ENCODE measurements at regions not wholly inside any gene's neighbourhood (a gene's known extent, or its start where the extent isn't known, plus 50 kb on each side); places are given as distances from the start of the nearest gene placed in this dataset.

DNA sequence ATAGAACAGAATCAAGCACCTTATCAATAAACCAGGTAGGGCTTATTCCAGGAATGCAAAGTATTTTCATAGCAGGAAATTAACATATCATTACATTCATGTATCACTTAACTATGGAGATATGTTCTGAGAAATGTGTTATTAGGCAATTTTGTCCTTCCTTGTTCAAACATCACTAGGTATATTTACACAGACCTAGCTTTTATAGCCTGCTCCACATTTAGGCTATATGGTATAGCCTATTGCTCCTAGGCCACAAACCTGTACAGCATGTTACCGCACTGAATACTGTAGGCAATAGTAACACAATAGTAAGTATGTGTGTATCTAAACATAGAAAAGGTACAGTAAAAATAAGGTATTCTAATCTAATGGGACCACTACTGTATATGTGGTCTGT, 82.8 kb upstream of the KCTD1 start:
- ATAC-seq, result no peak
- TF ChIP-seq ZNF70 (CRISPR knock-in tag; IDR thresholded peaks at IDR 0.05) (no peak), ZFP3 (CRISPR knock-in tag; IDR thresholded peaks at IDR 0.05) (no peak), RARB (CRISPR knock-in tag; IDR thresholded peaks at IDR 0.05) (no peak), ISL1 (CRISPR knock-in tag; IDR thresholded peaks at IDR 0.05) (no peak), ZC3H10 (CRISPR knock-in tag; IDR thresholded peaks at IDR 0.05) (no peak), TOX (CRISPR knock-in tag; IDR thresholded peaks at IDR 0.05; ENCODE audit: borderline replicate concordance) (no peak), BACH2 (CRISPR knock-in tag; IDR thresholded peaks at IDR 0.05; ENCODE audit: borderline replicate concordance) (no peak), ESRRG (CRISPR knock-in tag; IDR thresholded peaks at IDR 0.05) (no peak), TCF4 (CRISPR knock-in tag; IDR thresholded peaks at IDR 0.05; ENCODE audit: borderline replicate concordance) (no peak), ZNF8 (CRISPR knock-in tag; IDR thresholded peaks at IDR 0.05) (no peak), ZNF565 (CRISPR knock-in tag; conservative IDR thresholded peaks at IDR 0.05; ENCODE audit: low read depth) (no peak), ZFP30 (CRISPR knock-in tag; IDR thresholded peaks at IDR 0.05) (no peak)
- TF ChIP-seq, protein P1, sequence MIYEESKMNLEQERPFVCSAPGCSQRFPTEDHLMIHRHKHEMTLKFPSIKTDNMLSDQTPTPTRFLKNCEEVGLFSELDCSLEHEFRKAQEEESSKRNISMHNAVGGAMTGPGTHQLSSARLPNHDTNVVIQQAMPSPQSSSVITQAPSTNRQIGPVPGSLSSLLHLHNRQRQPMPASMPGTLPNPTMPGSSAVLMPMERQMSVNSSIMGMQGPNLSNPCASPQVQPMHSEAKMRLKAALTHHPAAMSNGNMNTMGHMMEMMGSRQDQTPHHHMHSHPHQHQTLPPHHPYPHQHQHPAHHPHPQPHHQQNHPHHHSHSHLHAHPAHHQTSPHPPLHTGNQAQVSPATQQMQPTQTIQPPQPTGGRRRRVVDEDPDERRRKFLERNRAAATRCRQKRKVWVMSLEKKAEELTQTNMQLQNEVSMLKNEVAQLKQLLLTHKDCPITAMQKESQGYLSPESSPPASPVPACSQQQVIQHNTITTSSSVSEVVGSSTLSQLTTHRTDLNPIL (CRISPR knock-in tag; IDR thresholded peaks at IDR 0.05; ENCODE audit: low read depth), result no peak
- TF ChIP-seq, protein P2, sequence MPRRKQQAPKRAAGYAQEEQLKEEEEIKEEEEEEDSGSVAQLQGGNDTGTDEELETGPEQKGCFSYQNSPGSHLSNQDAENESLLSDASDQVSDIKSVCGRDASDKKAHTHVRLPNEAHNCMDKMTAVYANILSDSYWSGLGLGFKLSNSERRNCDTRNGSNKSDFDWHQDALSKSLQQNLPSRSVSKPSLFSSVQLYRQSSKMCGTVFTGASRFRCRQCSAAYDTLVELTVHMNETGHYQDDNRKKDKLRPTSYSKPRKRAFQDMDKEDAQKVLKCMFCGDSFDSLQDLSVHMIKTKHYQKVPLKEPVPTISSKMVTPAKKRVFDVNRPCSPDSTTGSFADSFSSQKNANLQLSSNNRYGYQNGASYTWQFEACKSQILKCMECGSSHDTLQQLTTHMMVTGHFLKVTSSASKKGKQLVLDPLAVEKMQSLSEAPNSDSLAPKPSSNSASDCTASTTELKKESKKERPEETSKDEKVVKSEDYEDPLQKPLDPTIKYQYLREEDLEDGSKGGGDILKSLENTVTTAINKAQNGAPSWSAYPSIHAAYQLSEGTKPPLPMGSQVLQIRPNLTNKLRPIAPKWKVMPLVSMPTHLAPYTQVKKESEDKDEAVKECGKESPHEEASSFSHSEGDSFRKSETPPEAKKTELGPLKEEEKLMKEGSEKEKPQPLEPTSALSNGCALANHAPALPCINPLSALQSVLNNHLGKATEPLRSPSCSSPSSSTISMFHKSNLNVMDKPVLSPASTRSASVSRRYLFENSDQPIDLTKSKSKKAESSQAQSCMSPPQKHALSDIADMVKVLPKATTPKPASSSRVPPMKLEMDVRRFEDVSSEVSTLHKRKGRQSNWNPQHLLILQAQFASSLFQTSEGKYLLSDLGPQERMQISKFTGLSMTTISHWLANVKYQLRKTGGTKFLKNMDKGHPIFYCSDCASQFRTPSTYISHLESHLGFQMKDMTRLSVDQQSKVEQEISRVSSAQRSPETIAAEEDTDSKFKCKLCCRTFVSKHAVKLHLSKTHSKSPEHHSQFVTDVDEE (CRISPR knock-in tag; IDR thresholded peaks at IDR 0.05), result no peak
- TF ChIP-seq, protein P3, sequence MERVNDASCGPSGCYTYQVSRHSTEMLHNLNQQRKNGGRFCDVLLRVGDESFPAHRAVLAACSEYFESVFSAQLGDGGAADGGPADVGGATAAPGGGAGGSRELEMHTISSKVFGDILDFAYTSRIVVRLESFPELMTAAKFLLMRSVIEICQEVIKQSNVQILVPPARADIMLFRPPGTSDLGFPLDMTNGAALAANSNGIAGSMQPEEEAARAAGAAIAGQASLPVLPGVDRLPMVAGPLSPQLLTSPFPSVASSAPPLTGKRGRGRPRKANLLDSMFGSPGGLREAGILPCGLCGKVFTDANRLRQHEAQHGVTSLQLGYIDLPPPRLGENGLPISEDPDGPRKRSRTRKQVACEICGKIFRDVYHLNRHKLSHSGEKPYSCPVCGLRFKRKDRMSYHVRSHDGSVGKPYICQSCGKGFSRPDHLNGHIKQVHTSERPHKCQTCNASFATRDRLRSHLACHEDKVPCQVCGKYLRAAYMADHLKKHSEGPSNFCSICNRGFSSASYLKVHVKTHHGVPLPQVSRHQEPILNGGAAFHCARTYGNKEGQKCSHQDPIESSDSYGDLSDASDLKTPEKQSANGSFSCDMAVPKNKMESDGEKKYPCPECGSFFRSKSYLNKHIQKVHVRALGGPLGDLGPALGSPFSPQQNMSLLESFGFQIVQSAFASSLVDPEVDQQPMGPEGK (CRISPR knock-in tag; IDR thresholded peaks at IDR 0.05; ENCODE audit: borderline replicate concordance), result no peak
- TF ChIP-seq, protein P4, sequence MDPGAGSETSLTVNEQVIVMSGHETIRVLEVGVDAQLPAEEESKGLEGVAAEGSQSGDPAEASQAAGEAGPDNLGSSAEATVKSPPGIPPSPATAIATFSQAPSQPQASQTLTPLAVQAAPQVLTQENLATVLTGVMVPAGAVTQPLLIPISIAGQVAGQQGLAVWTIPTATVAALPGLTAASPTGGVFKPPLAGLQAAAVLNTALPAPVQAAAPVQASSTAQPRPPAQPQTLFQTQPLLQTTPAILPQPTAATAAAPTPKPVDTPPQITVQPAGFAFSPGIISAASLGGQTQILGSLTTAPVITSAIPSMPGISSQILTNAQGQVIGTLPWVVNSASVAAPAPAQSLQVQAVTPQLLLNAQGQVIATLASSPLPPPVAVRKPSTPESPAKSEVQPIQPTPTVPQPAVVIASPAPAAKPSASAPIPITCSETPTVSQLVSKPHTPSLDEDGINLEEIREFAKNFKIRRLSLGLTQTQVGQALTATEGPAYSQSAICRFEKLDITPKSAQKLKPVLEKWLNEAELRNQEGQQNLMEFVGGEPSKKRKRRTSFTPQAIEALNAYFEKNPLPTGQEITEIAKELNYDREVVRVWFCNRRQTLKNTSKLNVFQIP (CRISPR knock-in tag; IDR thresholded peaks at IDR 0.05; ENCODE audit: borderline replicate concordance, low read depth), result no peak
- TF ChIP-seq, protein P5, sequence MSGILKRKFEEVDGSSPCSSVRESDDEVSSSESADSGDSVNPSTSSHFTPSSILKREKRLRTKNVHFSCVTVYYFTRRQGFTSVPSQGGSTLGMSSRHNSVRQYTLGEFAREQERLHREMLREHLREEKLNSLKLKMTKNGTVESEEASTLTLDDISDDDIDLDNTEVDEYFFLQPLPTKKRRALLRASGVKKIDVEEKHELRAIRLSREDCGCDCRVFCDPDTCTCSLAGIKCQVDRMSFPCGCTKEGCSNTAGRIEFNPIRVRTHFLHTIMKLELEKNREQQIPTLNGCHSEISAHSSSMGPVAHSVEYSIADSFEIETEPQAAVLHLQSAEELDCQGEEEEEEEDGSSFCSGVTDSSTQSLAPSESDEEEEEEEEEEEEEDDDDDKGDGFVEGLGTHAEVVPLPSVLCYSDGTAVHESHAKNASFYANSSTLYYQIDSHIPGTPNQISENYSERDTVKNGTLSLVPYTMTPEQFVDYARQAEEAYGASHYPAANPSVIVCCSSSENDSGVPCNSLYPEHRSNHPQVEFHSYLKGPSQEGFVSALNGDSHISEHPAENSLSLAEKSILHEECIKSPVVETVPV (CRISPR knock-in tag; IDR thresholded peaks at IDR 0.05), result no peak

DNA sequence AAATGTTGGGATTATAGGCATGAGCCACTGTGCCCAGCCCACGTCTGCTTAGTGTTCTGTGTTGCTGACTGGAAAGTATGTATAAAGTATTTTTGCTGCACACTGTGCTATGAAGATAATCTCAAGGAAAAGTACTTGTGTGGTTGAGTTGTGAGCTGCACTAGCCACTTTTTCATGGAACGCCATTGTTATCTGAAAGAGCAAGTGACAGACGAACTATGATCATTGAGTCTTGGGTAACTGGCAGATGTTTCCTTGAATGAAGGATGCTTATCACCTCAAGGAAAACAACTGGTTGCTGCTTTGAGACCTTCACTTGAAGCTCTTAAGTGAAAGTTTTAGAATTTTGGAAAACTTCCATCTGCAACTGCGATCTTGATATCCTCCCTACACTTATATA, 82.2 kb upstream of the KCTD1 start:
- no peak for TF ChIP-seq ZFP3 (CRISPR knock-in tag; IDR thresholded peaks at IDR 0.05)
- TF ChIP-seq, protein P4 (CRISPR knock-in tag; IDR thresholded peaks at IDR 0.05; ENCODE audit: borderline replicate concordance, low read depth), result no peak
- TF ChIP-seq ZNF565 (CRISPR knock-in tag; conservative IDR thresholded peaks at IDR 0.05; ENCODE audit: low read depth), result no peak

DNA sequence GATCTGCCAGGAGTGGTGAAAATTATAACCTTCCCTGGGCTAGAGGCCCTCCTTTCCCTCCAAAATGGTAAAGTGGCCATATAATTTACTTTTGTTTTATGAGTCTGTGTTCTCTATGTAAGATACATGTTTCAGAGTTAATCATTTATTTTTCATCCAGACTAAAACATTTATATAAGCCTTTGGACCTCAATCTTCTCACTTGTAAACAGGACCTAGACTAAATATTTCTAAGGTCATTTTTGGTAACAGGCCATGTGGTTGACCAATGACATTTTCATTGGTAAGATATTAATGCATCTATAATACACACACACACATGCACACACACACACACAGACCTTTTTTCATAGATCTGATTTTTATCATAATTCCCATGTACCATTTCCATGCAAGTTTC, 79.7 kb upstream of the KCTD1 start:
- TF ChIP-seq ESRRG (CRISPR knock-in tag; IDR thresholded peaks at IDR 0.05), result no peak
- TF ChIP-seq ZNF565 (CRISPR knock-in tag; conservative IDR thresholded peaks at IDR 0.05; ENCODE audit: low read depth), result no peak
- TF ChIP-seq, protein P3 (CRISPR knock-in tag; IDR thresholded peaks at IDR 0.05; ENCODE audit: borderline replicate concordance), result no peak
- TF ChIP-seq ISL1 (CRISPR knock-in tag; IDR thresholded peaks at IDR 0.05), result no peak
- TF ChIP-seq TOX (CRISPR knock-in tag; IDR thresholded peaks at IDR 0.05; ENCODE audit: borderline replicate concordance), result no peak
- no peak for TF ChIP-seq TCF4 (CRISPR knock-in tag; IDR thresholded peaks at IDR 0.05; ENCODE audit: borderline replicate concordance)
- TF ChIP-seq, protein P4 (CRISPR knock-in tag; IDR thresholded peaks at IDR 0.05; ENCODE audit: borderline replicate concordance, low read depth), result no peak
- no peak for TF ChIP-seq BACH2 (CRISPR knock-in tag; IDR thresholded peaks at IDR 0.05; ENCODE audit: borderline replicate concordance)
- TF ChIP-seq GLIS3 (CRISPR knock-in tag; IDR thresholded peaks at IDR 0.05), result no peak
- TF ChIP-seq SNAI2 (CRISPR knock-in tag; IDR thresholded peaks at IDR 0.05), result no peak
- TF ChIP-seq OSR1 (CRISPR knock-in tag; IDR thresholded peaks at IDR 0.05), result no peak
- TF ChIP-seq RARB (CRISPR knock-in tag; IDR thresholded peaks at IDR 0.05), result no peak
- TF ChIP-seq ZC3H10 (CRISPR knock-in tag; IDR thresholded peaks at IDR 0.05), result no peak
- TF ChIP-seq, protein P5 (CRISPR knock-in tag; IDR thresholded peaks at IDR 0.05), result no peak
- no peak for ATAC-seq

More for the DNA sequence above, 82.2 kb upstream of the KCTD1 start:
- no peak for ATAC-seq
